Liver (tissue), 8 donors: ENCODE measurements at regions not wholly inside any gene's neighbourhood (a gene's known extent, or its start where the extent isn't known, plus 50 kb on each side); places are given as distances from the start of the nearest gene placed in this dataset.

Experiments
- DNase-seq: peaks from one replicate; pipeline ENCODE4 v3.0.0-alpha.2; 2017; ENCODE audit warnings: low spot score
- H3K27ac ChIP-seq, 2 donors: one replicate each; pipeline ENCODE4 v1.7.0; 2013; ENCODE audit warnings: inconsistent platforms in 2 of 2, low read length in 2 of 2, control low read depth in 1 of 2, low read depth in 1 of 2, mild to moderate bottlenecking in 1 of 2
- H3K27me3 ChIP-seq, 4 donors: one replicate each; pipeline versions ENCODE4 v1.6.1 to v1.7.0; 2013; ENCODE audit warnings: low read length in 3 of 4, inconsistent platforms in 1 of 4, mild to moderate bottlenecking in 1 of 4, moderate library complexity in 1 of 4; ENCODE audit not compliant: control insufficient read depth in 4 of 4, insufficient read depth in 4 of 4
- H3K36me3 ChIP-seq, 4 donors: one replicate each; pipeline versions ENCODE4 v1.6.1 to v1.7.0; 2013; ENCODE audit warnings: low read length in 3 of 4, mild to moderate bottlenecking in 3 of 4, low read depth in 1 of 4, moderate library complexity in 1 of 4; ENCODE audit not compliant: control insufficient read depth in 4 of 4, insufficient read depth in 3 of 4
- H3K4me1 ChIP-seq, 4 donors: one replicate each; pipeline versions ENCODE4 v1.6.1 to v1.7.0; 2013; ENCODE audit warnings: low read length in 3 of 4, mild to moderate bottlenecking in 3 of 4, moderate library complexity in 1 of 4; ENCODE audit not compliant: control insufficient read depth in 4 of 4, insufficient read depth in 4 of 4
- H3K4me3 ChIP-seq, 3 donors: one replicate each; pipeline versions ENCODE4 v1.6.1 to v1.7.0; 2013; ENCODE audit warnings: low read length in 3 of 3, control low read depth in 1 of 3, low read depth in 1 of 3, mild to moderate bottlenecking in 1 of 3
- H3K9ac ChIP-seq, 2 donors: one replicate each; pipeline ENCODE4 v1.7.0; 2013; ENCODE audit warnings: low read length in 2 of 2, mild to moderate bottlenecking in 2 of 2, moderate library complexity in 2 of 2, control low read depth in 1 of 2, low read depth in 1 of 2
- H3K9me3 ChIP-seq, 4 donors: one replicate each; pipeline versions ENCODE4 v1.6.1 to v1.7.0; 2013; ENCODE audit warnings: low read length in 3 of 4; ENCODE audit not compliant: control insufficient read depth in 4 of 4
- EGR1 ChIP-seq, 2 donors: IDR thresholded peaks; 2 replicates each; pipeline ENCODE4 v1.6.1; 2016 to 2018; ENCODE audit warnings: antibody characterized with exemption in 2 of 2, low read depth in 2 of 2
- FOXA1 ChIP-seq: IDR thresholded peaks from 2 replicates; pipeline ENCODE4 v1.6.1; 2016; ENCODE audit warnings: antibody characterized with exemption
- FOXA2 ChIP-seq: IDR thresholded peaks from 2 replicates; pipeline ENCODE4 v1.6.1; 2016; ENCODE audit warnings: antibody characterized with exemption
- GABPA ChIP-seq, 2 donors: IDR thresholded peaks in 1 of 2; conservative IDR thresholded peaks in 1 of 2; 2 replicates each; pipeline ENCODE4 v1.6.1; 2016; ENCODE audit warnings: antibody characterized with exemption in 2 of 2, mild to moderate bottlenecking in 1 of 2, moderate library complexity in 1 of 2
- HNF4A ChIP-seq, 2 donors: conservative IDR thresholded peaks; 2 replicates each; pipeline ENCODE4 v1.6.1; 2016; ENCODE audit warnings: antibody characterized with exemption in 2 of 2, mild to moderate bottlenecking in 2 of 2
- HNF4G ChIP-seq: IDR thresholded peaks from 2 replicates; pipeline ENCODE4 v1.6.1; 2016; ENCODE audit warnings: antibody characterized with exemption
- JUND ChIP-seq, 2 donors: IDR thresholded peaks; 2 replicates each; pipeline ENCODE4 v1.6.1; 2016; ENCODE audit warnings: antibody characterized with exemption in 2 of 2
- NR2F2 ChIP-seq: IDR thresholded peaks from 2 replicates; pipeline ENCODE4 v1.6.1; 2016; ENCODE audit warnings: antibody characterized with exemption
- RAD21 ChIP-seq, 2 donors: IDR thresholded peaks; 2 replicates each; pipeline ENCODE4 v1.6.1; 2016; ENCODE audit warnings: antibody characterized with exemption in 2 of 2, mild to moderate bottlenecking in 2 of 2
- RXRA ChIP-seq, 2 donors: IDR thresholded peaks; 2 replicates each; pipeline ENCODE4 v1.6.1; 2017 to 2018; ENCODE audit warnings: antibody characterized with exemption in 2 of 2, mild to moderate bottlenecking in 1 of 2
- SP1 ChIP-seq: IDR thresholded peaks from 2 replicates; pipeline ENCODE4 v1.6.1; 2018; ENCODE audit warnings: antibody characterized with exemption, mild to moderate bottlenecking
- TAF1 ChIP-seq: conservative IDR thresholded peaks from 2 replicates; pipeline ENCODE4 v1.6.1; 2016; ENCODE audit warnings: antibody characterized with exemption, mild to moderate bottlenecking
- YY1 ChIP-seq: IDR thresholded peaks from 2 replicates; pipeline ENCODE4 v1.6.1; 2016; ENCODE audit warnings: antibody characterized with exemption, mild to moderate bottlenecking
- ZBTB33 ChIP-seq: IDR thresholded peaks from 2 replicates; pipeline ENCODE4 v1.6.1; 2016; ENCODE audit warnings: antibody characterized with exemption
- WGBS: extraction: QIAGEN DNeasy Blood & Tissue Kit; methylation state at CpG from one replicate; pipeline ENCODE4 v1.1.7; 2013; 5-methylcytosine and 5-hydroxymethylcytosine counted together
- TF ChIP-seq, protein P1 (sequence below): fragments of 150-350 bp; IDR thresholded peaks from 2 replicates; pipeline ENCODE4 v1.5.1; 2017; ENCODE audit warnings: improper control_type of control experiment, low read depth, low read length; ENCODE audit not compliant: missing input control
- TF ChIP-seq, protein P2 (sequence below): IDR thresholded peaks from 2 replicates; pipeline ENCODE4 v1.6.1; 2016; ENCODE audit warnings: antibody characterized with exemption
- TF ChIP-seq, protein P3 (sequence below): IDR thresholded peaks from 2 replicates; pipeline ENCODE4 v1.6.1; 2016; ENCODE audit warnings: antibody characterized with exemption
- donor health status: healthy.
- donor health status: healthy.
- donor health status: healthy.
- donor health status: healthy.
- donor health status: healthy.

DNA sequence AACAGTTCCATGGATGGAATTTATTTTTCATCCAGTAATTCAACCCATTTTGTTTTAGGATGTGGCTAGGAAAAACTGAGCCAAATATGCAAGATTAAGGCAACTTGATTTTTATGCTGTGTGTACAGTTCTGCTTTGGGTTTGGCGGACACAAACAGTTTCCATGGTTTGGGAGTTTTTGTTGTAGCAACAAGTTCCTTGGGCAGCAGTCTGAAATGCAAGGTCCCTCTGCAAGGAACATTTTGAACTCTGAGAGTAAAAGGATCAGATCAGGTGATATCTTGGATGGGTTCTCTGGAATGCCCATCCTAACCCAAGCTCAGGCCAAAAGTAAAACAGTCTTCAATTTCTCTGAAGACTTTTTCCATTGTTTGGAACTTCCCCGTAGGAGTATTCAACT is 161.2 kb downstream of the TMX1 start:
- 93% methylated on average over 2 of the region's 2 CpGs for WGBS

DNA sequence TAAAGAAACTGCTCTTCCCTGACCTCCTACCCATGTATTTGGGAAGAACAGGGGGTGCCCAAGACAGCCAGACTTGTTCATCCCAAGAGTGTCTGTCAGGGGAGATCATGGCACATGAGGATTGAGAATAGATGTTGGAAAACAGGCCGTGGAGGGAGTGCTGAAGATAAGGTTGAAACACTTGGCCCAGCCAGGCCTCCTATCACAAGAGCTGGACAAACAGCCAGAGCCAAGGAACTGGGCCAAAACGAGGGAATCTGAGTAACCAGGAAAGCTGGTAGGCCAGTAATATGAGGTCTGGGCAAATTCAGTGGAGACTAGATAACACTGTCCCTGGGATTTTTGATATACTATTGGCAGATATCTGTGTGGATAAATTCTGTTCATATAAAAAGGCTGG is 161.7 kb downstream of the TMX1 start:
- no peak for TF ChIP-seq JUND (IDR thresholded peaks at IDR 0.05)
- TF ChIP-seq HNF4A (conservative IDR thresholded peaks at IDR 0.05): no peak
- TF ChIP-seq, protein P1, sequence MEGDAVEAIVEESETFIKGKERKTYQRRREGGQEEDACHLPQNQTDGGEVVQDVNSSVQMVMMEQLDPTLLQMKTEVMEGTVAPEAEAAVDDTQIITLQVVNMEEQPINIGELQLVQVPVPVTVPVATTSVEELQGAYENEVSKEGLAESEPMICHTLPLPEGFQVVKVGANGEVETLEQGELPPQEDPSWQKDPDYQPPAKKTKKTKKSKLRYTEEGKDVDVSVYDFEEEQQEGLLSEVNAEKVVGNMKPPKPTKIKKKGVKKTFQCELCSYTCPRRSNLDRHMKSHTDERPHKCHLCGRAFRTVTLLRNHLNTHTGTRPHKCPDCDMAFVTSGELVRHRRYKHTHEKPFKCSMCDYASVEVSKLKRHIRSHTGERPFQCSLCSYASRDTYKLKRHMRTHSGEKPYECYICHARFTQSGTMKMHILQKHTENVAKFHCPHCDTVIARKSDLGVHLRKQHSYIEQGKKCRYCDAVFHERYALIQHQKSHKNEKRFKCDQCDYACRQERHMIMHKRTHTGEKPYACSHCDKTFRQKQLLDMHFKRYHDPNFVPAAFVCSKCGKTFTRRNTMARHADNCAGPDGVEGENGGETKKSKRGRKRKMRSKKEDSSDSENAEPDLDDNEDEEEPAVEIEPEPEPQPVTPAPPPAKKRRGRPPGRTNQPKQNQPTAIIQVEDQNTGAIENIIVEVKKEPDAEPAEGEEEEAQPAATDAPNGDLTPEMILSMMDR: no peak
- TF ChIP-seq, protein P2, sequence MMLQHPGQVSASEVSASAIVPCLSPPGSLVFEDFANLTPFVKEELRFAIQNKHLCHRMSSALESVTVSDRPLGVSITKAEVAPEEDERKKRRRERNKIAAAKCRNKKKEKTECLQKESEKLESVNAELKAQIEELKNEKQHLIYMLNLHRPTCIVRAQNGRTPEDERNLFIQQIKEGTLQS: no peak
- no peak for TF ChIP-seq RAD21 (IDR thresholded peaks at IDR 0.05)
- TF ChIP-seq, protein P3, sequence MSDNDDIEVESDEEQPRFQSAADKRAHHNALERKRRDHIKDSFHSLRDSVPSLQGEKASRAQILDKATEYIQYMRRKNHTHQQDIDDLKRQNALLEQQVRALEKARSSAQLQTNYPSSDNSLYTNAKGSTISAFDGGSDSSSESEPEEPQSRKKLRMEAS: no peak
- TF ChIP-seq RXRA (IDR thresholded peaks at IDR 0.05): no peak
- TF ChIP-seq HNF4G: no peak
- no peak for TF ChIP-seq GABPA (IDR thresholded peaks at IDR 0.05 in 1 of 2, conservative IDR thresholded peaks at IDR 0.05 in 1 of 2)
- Histone ChIP-seq H3K36me3 (no peaks in the 10 kb centered on the region), H3K9me3 (no peaks in the 10 kb centered on the region), H3K27ac (no peak overlapping the region), H3K4me1 (peaks cover 0 to 2% (median 0%) of the 10 kb centered on the region in 4 donors), H3K27me3 (no peaks in the 10 kb centered on the region), H3K9ac (no peak overlapping the region), H3K4me3 (no peak overlapping the region)
- no peak for DNase-seq
- 57% methylated on average over 2 of the region's 2 CpGs for WGBS

More for the DNA sequence above, 161.2 kb downstream of the TMX1 start:
- Histone ChIP-seq H3K9ac (no peak overlapping the region), H3K27me3 (no peaks in the 10 kb centered on the region), H3K9me3 (no peaks in the 10 kb centered on the region), H3K36me3 (no peaks in the 10 kb centered on the region), H3K27ac (no peak overlapping the region), H3K4me1 (peaks cover 0 to 2% (median 0%) of the 10 kb centered on the region in 4 donors), H3K4me3 (no peak overlapping the region)
- TF ChIP-seq EGR1 (IDR thresholded peaks at IDR 0.05; ENCODE audit: low read depth in 2 of 2) (no peak), JUND (IDR thresholded peaks at IDR 0.05) (no peak), SP1 (no peak), NR2F2 (no peak), HNF4G (no peak), ZBTB33 (no peak), RAD21 (IDR thresholded peaks at IDR 0.05) (no peak), FOXA1 (no peak)
- TF ChIP-seq, protein P2: no peak
- no peak for DNase-seq

- no peak overlapping the region for H3K9ac ChIP-seq
- 65% methylated on average over 3 of the region's 3 CpGs for WGBS
- no peaks in the 10 kb centered on the region for H3K9me3 ChIP-seq
- H3K36me3 ChIP-seq: no peaks in the 10 kb centered on the region
- no peaks in the 10 kb centered on the region for H3K27me3 ChIP-seq
- DNase-seq: no peak
- TF ChIP-seq TAF1: no peak
- TF ChIP-seq, protein P2: no peak
- TF ChIP-seq FOXA1: no peak
- no peak for TF ChIP-seq RAD21 (IDR thresholded peaks at IDR 0.05)
- TF ChIP-seq YY1: no peak
- no peak for TF ChIP-seq HNF4A (conservative IDR thresholded peaks at IDR 0.05)
- no peak for TF ChIP-seq FOXA2
- TF ChIP-seq SP1: no peak
- TF ChIP-seq HNF4G: no peak
- no peak overlapping the region for H3K4me3 ChIP-seq
- H3K4me1 ChIP-seq: no peaks in the 10 kb centered on the region
- H3K27ac ChIP-seq: no peak overlapping the region
Observed at GRCh38 chr14:51410897-51411296, 170.8 kb downstream of the TMX1 start.
